Peyer's patch (tissue), 4 donors: ENCODE measurements at regions not wholly inside any gene's neighbourhood (a gene's known extent, or its start where the extent isn't known, plus 50 kb on each side); places are given as distances from the start of the nearest gene placed in this dataset.
A peak's percentile ranks its signal among the peaks of the same experiment; 100 is the strongest.

Experiments used
- DNase-seq, 3 donors: peaks; one replicate each; pipeline ENCODE4 v3.0.0-alpha.2; 2017 to 2019
- H3K27ac ChIP-seq, 4 donors: fragments of 200-600 bp; sonication (generic); one replicate each; pipeline ENCODE4 v1.5.1; 2016 to 2019
- H3K27me3 ChIP-seq, 2 donors: fragments of 200-600 bp; sonication (generic); one replicate each; pipeline ENCODE4 v1.5.1; 2019
- H3K36me3 ChIP-seq, 3 donors: fragments of 200-600 bp; sonication (generic); one replicate each; pipeline ENCODE4 v1.5.1; 2016 to 2019
- H3K4me1 ChIP-seq, 4 donors: fragments of 200-600 bp; sonication (generic); one replicate each; pipeline ENCODE4 v1.5.1; 2016 to 2019
- H3K4me3 ChIP-seq, 4 donors: fragments of 200-600 bp; sonication (generic); 1 replicate in 3 of 4; 2 replicates in 1 of 4; pipeline ENCODE4 v1.5.1; 2016 to 2019; ENCODE audit warnings: mild to moderate bottlenecking in 1 of 4
- H3K9me3 ChIP-seq, 4 donors: fragments of 200-600 bp; sonication (generic); one replicate each; pipeline ENCODE4 v1.5.1; 2016 to 2019; ENCODE audit warnings: mild to moderate bottlenecking in 1 of 4
- CTCF ChIP-seq, 6 experiments: fragments of 450-650 bp in 4 of 6; fragments of 200-600 bp in 2 of 6; sonication (generic) in 1 of 6; IDR thresholded peaks; one replicate each; pipeline ENCODE4 v1.5.1; 2017 to 2019; ENCODE audit warnings: antibody characterized with exemption in 6 of 6, mild to moderate bottlenecking in 3 of 6, moderate library complexity in 1 of 6
- POLR2A ChIP-seq, 2 donors: fragments of 450-650 bp; IDR thresholded peaks; one replicate each; pipeline ENCODE4 v1.5.1; 2017; ENCODE audit warnings: antibody characterized with exemption in 2 of 2, mild to moderate bottlenecking in 2 of 2, moderate library complexity in 2 of 2

GRCh38 chr6:156687789-156688619 lies 89.2 kb upstream of the ARID1B start:
- H3K4me1 ChIP-seq: no peaks in the 10 kb centered on the region
- H3K27me3 ChIP-seq: no peaks in the 10 kb centered on the region
- peak in 2 of 3 donors; percentile 51 to 59 for DNase-seq
- no peaks in the 10 kb centered on the region for H3K9me3 ChIP-seq
- peak in 1 of 6 experiments; percentile 20 for TF ChIP-seq CTCF (IDR thresholded peaks at IDR 0.05)
- TF ChIP-seq POLR2A (IDR thresholded peaks at IDR 0.05): peak in 1 of 2 donors; percentile 10
- peak overlapping the region; percentile 58 to 88 (median 80) for H3K4me3 ChIP-seq
- no peaks in the 10 kb centered on the region for H3K36me3 ChIP-seq
- H3K27ac ChIP-seq: peak overlapping the region; percentile 80 to 100 (median 98)

GRCh38 chr6:156686995-156687788 lies 90.0 kb upstream of the ARID1B start:
- H3K27me3 ChIP-seq: no peaks in the 10 kb centered on the region
- peak; percentile 85 for TF ChIP-seq POLR2A (IDR thresholded peaks at IDR 0.05)
- TF ChIP-seq CTCF (IDR thresholded peaks at IDR 0.05): peak in 1 of 6 experiments; percentile 9
- H3K4me1 ChIP-seq: no peaks in the 10 kb centered on the region
- H3K4me3 ChIP-seq: peak overlapping the region; percentile 73 to 88 (median 80)
- H3K9me3 ChIP-seq: no peaks in the 10 kb centered on the region
- peak overlapping the region; percentile 97 to 100 (median 98) for H3K27ac ChIP-seq
- H3K36me3 ChIP-seq: no peaks in the 10 kb centered on the region
- peak; percentile 67 to 95 (median 93) for DNase-seq

- H3K4me3 ChIP-seq: peak overlapping the region; percentile 73 to 88 (median 80)
- DNase-seq: peak in 2 of 3 donors; percentile 48 to 68
- H3K4me1 ChIP-seq: no peaks in the 10 kb centered on the region
- peak overlapping the region; percentile 97 to 100 (median 98) for H3K27ac ChIP-seq
- H3K9me3 ChIP-seq: no peaks in the 10 kb centered on the region
- no peaks in the 10 kb centered on the region for H3K27me3 ChIP-seq
- TF ChIP-seq CTCF (IDR thresholded peaks at IDR 0.05): peak; percentile 29 to 78 (median 52)
- TF ChIP-seq POLR2A (IDR thresholded peaks at IDR 0.05): no peak
- H3K36me3 ChIP-seq: no peaks in the 10 kb centered on the region
Measured at GRCh38 chr6:156686301-156686994, 90.7 kb upstream of the ARID1B start.

- Histone ChIP-seq H3K9me3 (no peaks in the 10 kb centered on the region), H3K4me1 (no peaks in the 10 kb centered on the region), H3K4me3 (peak overlapping the region in 2 of 4 donors; percentile 87 to 88), H3K27ac (peak overlapping the region; percentile 97 to 100 (median 98)), H3K27me3 (no peaks in the 10 kb centered on the region), H3K36me3 (no peaks in the 10 kb centered on the region)
- TF ChIP-seq POLR2A (IDR thresholded peaks at IDR 0.05) (no peak), CTCF (IDR thresholded peaks at IDR 0.05) (no peak)
- no peak for DNase-seq
Measured at GRCh38 chr6:156685823-156686222, 91.4 kb upstream of the ARID1B start.

- Histone ChIP-seq H3K4me3 (no peak overlapping the region), H3K27me3 (no peaks in the 10 kb centered on the region), H3K27ac (no peak overlapping the region), H3K4me1 (no peaks in the 10 kb centered on the region), H3K9me3 (no peaks in the 10 kb centered on the region), H3K36me3 (no peaks in the 10 kb centered on the region)
- no peak for DNase-seq
- no peak for TF ChIP-seq POLR2A (IDR thresholded peaks at IDR 0.05)
- no peak for TF ChIP-seq CTCF (IDR thresholded peaks at IDR 0.05)
Measured at GRCh38 chr6:156683821-156684220, 93.4 kb upstream of the ARID1B start.
